IMR-90 (cell line): ENCODE measurements at regions not wholly inside any gene's neighbourhood (a gene's known extent, or its start where the extent isn't known, plus 50 kb on each side); places are given as distances from the start of the nearest gene placed in this dataset.

Experiments used
- ATAC-seq: fragments of 200-7000 bp; cut with Tn5 transposase; 2 replicates; pipeline ENCODE4 v1.9.1; 2020; ENCODE audit warnings: low read depth, mild to moderate bottlenecking, moderate library complexity
- BruUV-seq: library from RNA; stranded (reverse); fragments of 400-500 nt; replicated peaks from 2 replicates; lab custom pipeline; 2021; lab: Mats Ljungman, UMichigan
- CTCF ChIA-PET: fragments of 300-600 bp; formaldehyde crosslinking; extraction: SDS; loops from one replicate; lab custom pipeline; 2021; ENCODE audit warnings: antibody characterized with exemption; lab: Yijun Ruan, JAX
- POLR2A ChIA-PET: fragments of 300-600 bp; sonication (Branson Sonifier 250); formaldehyde crosslinking; loops from one replicate; lab custom pipeline; 2022; ENCODE audit warnings: antibody characterized with exemption; ENCODE audit not compliant: unreplicated experiment; lab: Charles Lee
- DNase-seq: peaks from one replicate; pipeline ENCODE4 v3.0.0; 2013
- H2AFZ ChIP-seq: replicated peaks from 2 replicates; pipeline ENCODE3; 2013; ENCODE audit warnings: low read length, mild to moderate bottlenecking; ENCODE audit not compliant: poor library complexity
- H2AK5ac ChIP-seq: 2 replicates; pipeline ENCODE4 v1.6.1; 2013; ENCODE audit warnings: low read depth, low read length, inconsistent platforms
- H2AK9ac ChIP-seq: replicated peaks from 2 replicates; pipeline ENCODE3; 2013; ENCODE audit warnings: mild to moderate bottlenecking, low read depth, low read length, moderate library complexity; ENCODE audit not compliant: poor library complexity
- H2BK120ac ChIP-seq: 2 replicates; pipeline ENCODE4 v1.6.1; 2013; ENCODE audit warnings: low read depth, low read length, inconsistent platforms
- H2BK15ac ChIP-seq: 3 replicates; pipeline ENCODE4 v1.6.1; 2013; ENCODE audit warnings: low read depth, low read length, inconsistent platforms
- H2BK20ac ChIP-seq: 2 replicates; pipeline ENCODE4 v1.6.1; 2013; ENCODE audit warnings: low read depth, mild to moderate bottlenecking, inconsistent platforms, low read length, moderate library complexity
- H2BK5ac ChIP-seq: 2 replicates; pipeline ENCODE4 v1.6.1; 2013; ENCODE audit warnings: mild to moderate bottlenecking, low read depth, low read length, inconsistent platforms; ENCODE audit not compliant: poor library complexity, severe bottlenecking
- H3K14ac ChIP-seq: replicated peaks from 2 replicates; pipeline ENCODE4 v1.6.1; 2013; ENCODE audit warnings: low read depth, low read length, inconsistent platforms
- H3K18ac ChIP-seq: 2 replicates; pipeline ENCODE4 v1.6.1; 2013; ENCODE audit warnings: low read depth, low read length, control low read depth
- H3K23ac ChIP-seq: 2 replicates; pipeline ENCODE4 v1.6.1; 2013; ENCODE audit warnings: low read depth, low read length, inconsistent platforms
- H3K27ac ChIP-seq: 2 replicates; pipeline ENCODE4 v1.5.1; 2013; ENCODE audit warnings: mild to moderate bottlenecking, control low read depth, low read length; ENCODE audit not compliant: insufficient read depth
- H3K27me3 ChIP-seq: 2 replicates; pipeline ENCODE4 v1.6.1; 2013; ENCODE audit warnings: low read length; ENCODE audit not compliant: control insufficient read depth, insufficient read depth
- H3K36me3 ChIP-seq: 2 replicates; pipeline ENCODE4 v1.6.1; 2013; ENCODE audit warnings: low read length, mixed read lengths; ENCODE audit not compliant: control insufficient read depth, insufficient read depth
- H3K4ac ChIP-seq: 2 replicates; pipeline ENCODE4 v1.6.1; 2013; ENCODE audit warnings: low read depth, low read length, inconsistent platforms
- H3K4me1 ChIP-seq: 2 replicates; pipeline ENCODE4 v1.6.1; 2013; ENCODE audit warnings: low read length, mixed read lengths; ENCODE audit not compliant: control insufficient read depth, insufficient read depth
- H3K4me2 ChIP-seq: 2 replicates; pipeline ENCODE4 v1.6.1; 2013; ENCODE audit warnings: low read depth, mild to moderate bottlenecking, control low read depth, low read length, moderate library complexity
- H3K4me3 ChIP-seq: 2 replicates; pipeline ENCODE4 v1.5.1; 2013; ENCODE audit warnings: low read depth, mild to moderate bottlenecking, control low read depth, low read length, moderate library complexity; ENCODE audit not compliant: insufficient read depth
- H3K56ac ChIP-seq: 2 replicates; pipeline ENCODE4 v1.6.1; 2013; ENCODE audit warnings: low read length, inconsistent platforms; ENCODE audit not compliant: insufficient read depth; ENCODE audit errors: extremely low read depth
- H3K79me1 ChIP-seq, 2 experiments: 2 replicates each; pipeline ENCODE4 v1.6.1; 2013; ENCODE audit warnings: low read length in 2 of 2, inconsistent platforms in 1 of 2, low read depth in 1 of 2
- H3K9ac ChIP-seq: 2 replicates; pipeline ENCODE4 v1.6.1; 2013; ENCODE audit warnings: low read depth, low read length, control low read depth
- H3K9me1 ChIP-seq: 2 replicates; pipeline ENCODE4 v1.6.1; 2013; ENCODE audit warnings: low read length, inconsistent platforms; ENCODE audit not compliant: insufficient read depth
- H3K9me3 ChIP-seq: 2 replicates; pipeline ENCODE4 v1.6.1; 2013; ENCODE audit warnings: low read length; ENCODE audit not compliant: control insufficient read depth, insufficient read depth
- H4K20me1 ChIP-seq: 2 replicates; pipeline ENCODE4 v1.6.1; 2013; ENCODE audit warnings: low read length, inconsistent platforms; ENCODE audit not compliant: insufficient read depth
- H4K5ac ChIP-seq: 2 replicates; pipeline ENCODE4 v1.6.1; 2013; ENCODE audit warnings: mild to moderate bottlenecking, low read depth, low read length, control low read depth
- H4K8ac ChIP-seq, 2 experiments: 2 replicates each; pipeline ENCODE4 v1.6.1; 2013; ENCODE audit warnings: low read depth in 2 of 2, low read length in 2 of 2, control low read depth in 1 of 2, inconsistent platforms in 1 of 2
- H4K91ac ChIP-seq: 2 replicates; pipeline ENCODE4 v1.6.1; 2013; ENCODE audit warnings: low read depth, low read length, inconsistent platforms; ENCODE audit not compliant: insufficient read depth
- BHLHE40 ChIP-seq: fragments of 150-350 bp; IDR thresholded peaks from 2 replicates; pipeline ENCODE4 v1.6.1; 2016; ENCODE audit warnings: mild to moderate bottlenecking, low read depth, low read length
- CEBPB ChIP-seq: IDR thresholded peaks from 2 replicates; pipeline ENCODE4 v1.6.1; 2012; ENCODE audit warnings: low read depth, low read length, improper control_type of control experiment
- CHD1 ChIP-seq: IDR thresholded peaks from 2 replicates; pipeline ENCODE4 v1.6.1; 2012; ENCODE audit warnings: low read depth, low read length, improper control_type of control experiment
- CTCF ChIP-seq: conservative IDR thresholded peaks from 2 replicates; pipeline ENCODE4 v1.5.1; 2012; ENCODE audit warnings: mild to moderate bottlenecking, low read depth, low read length, improper control_type of control experiment
- ELK1 ChIP-seq: fragments of 150-350 bp; IDR thresholded peaks from 2 replicates; pipeline ENCODE4 v1.6.1; 2016; ENCODE audit warnings: low read depth, mild to moderate bottlenecking, low read length, moderate library complexity, borderline replicate concordance
- FOS ChIP-seq: fragments of 150-350 bp; IDR thresholded peaks from 2 replicates; pipeline ENCODE4 v1.6.1; 2016; ENCODE audit warnings: low read depth, low read length
- MAFK ChIP-seq: IDR thresholded peaks from 2 replicates; pipeline ENCODE4 v1.6.1; 2012; ENCODE audit warnings: low read depth, low read length, improper control_type of control experiment
- MAZ ChIP-seq: IDR thresholded peaks from 2 replicates; pipeline ENCODE4 v1.6.1; 2012; ENCODE audit warnings: low read depth, mild to moderate bottlenecking, low read length, improper control_type of control experiment, moderate library complexity, borderline replicate concordance
- MXI1 ChIP-seq: IDR thresholded peaks from 2 replicates; pipeline ENCODE4 v1.6.1; 2012; ENCODE audit warnings: low read depth, mild to moderate bottlenecking, low read length, moderate library complexity, borderline replicate concordance
- NFE2L2 ChIP-seq: fragments of 150-350 bp; IDR thresholded peaks from 2 replicates; pipeline ENCODE4 v1.6.1; 2016; ENCODE audit warnings: low read depth, mild to moderate bottlenecking, low read length
- POLR2A ChIP-seq: IDR thresholded peaks from 2 replicates; pipeline ENCODE4 v1.6.1; 2012; ENCODE audit warnings: mild to moderate bottlenecking, low read depth, low read length
- RAD21 ChIP-seq: IDR thresholded peaks from 2 replicates; pipeline ENCODE4 v1.6.1; 2012; ENCODE audit warnings: low read length, improper control_type of control experiment
- RCOR1 ChIP-seq: IDR thresholded peaks from 2 replicates; pipeline ENCODE4 v1.6.1; 2012; ENCODE audit warnings: mild to moderate bottlenecking, low read length, improper control_type of control experiment; ENCODE audit not compliant: insufficient replicate concordance
- RFX5 ChIP-seq: IDR thresholded peaks from 2 replicates; pipeline ENCODE4 v1.8.0; 2012; ENCODE audit warnings: low read depth, mild to moderate bottlenecking, low read length, moderate library complexity
- SMC3 ChIP-seq: fragments of 150-350 bp; IDR thresholded peaks from 2 replicates; pipeline ENCODE4 v1.6.1; 2016; ENCODE audit warnings: low read depth, mild to moderate bottlenecking, antibody characterized with exemption, low read length, moderate library complexity
- USF2 ChIP-seq: fragments of 150-350 bp; IDR thresholded peaks from 2 replicates; pipeline ENCODE4 v1.6.1; 2017; ENCODE audit warnings: mild to moderate bottlenecking, antibody characterized with exemption, low read length, low read depth
- WGBS, 2 experiments: methylation state at CpG; one replicate each; pipeline versions ENCODE4 v1.1.5 to v1.1.7; 2013; ENCODE audit warnings: missing lambda C conversion rate in 2 of 2; ENCODE audit not compliant: insufficient read length in 1 of 2; ENCODE audit errors: extremely low coverage in 2 of 2; 5-methylcytosine and 5-hydroxymethylcytosine counted together
- dilution Hi-C: fragments of 300-500 bp; cut with HindIII; formaldehyde crosslinking; loops from one replicate; pipeline ENCODE4 v1.14.3; 2018; ENCODE audit warnings: low sequenced_read_pairs; ENCODE audit not compliant: unreplicated experiment
- in situ Hi-C: fragments of 300-500 bp; cut with MboI; formaldehyde crosslinking; loops from 3 replicates; pipeline ENCODE4 v1.14.3; 2019; ENCODE audit warnings: low sequenced_read_pairs, inconsistent platforms, mixed read lengths
- intact Hi-C: fragments of 100-400 bp; cut with micrococcal nuclease; formaldehyde crosslinking; loops from 2 replicates; pipeline ENCODE4 v1.10.0; 2022

- H2AK5ac ChIP-seq: no peak overlapping the region
- no peak overlapping the region for H2AFZ ChIP-seq
- no CpG with 5 or more reads among the region's 2 CpGs for WGBS, 2 experiments
- H3K9me1 ChIP-seq: no peaks in the 10 kb centered on the region
- no peaks in the 10 kb centered on the region for H3K79me1 ChIP-seq
- H3K56ac ChIP-seq: no peak overlapping the region
- H3K9ac ChIP-seq: no peak overlapping the region
- peaks cover 15% of the 10 kb centered on the region for H3K4me1 ChIP-seq
- peak overlapping the region; percentile 65 for H3K4me2 ChIP-seq
- intact Hi-C loops: no loop called here
- H3K18ac ChIP-seq: peak overlapping the region; percentile 65
- in situ Hi-C loops: no loop called here
- H2BK5ac ChIP-seq: peak overlapping the region; percentile 63
- no peak overlapping the region for H2AK9ac ChIP-seq
- peak overlapping the region; percentile 22; the same call in 1 of the 2 replicates for H3K14ac ChIP-seq
- peak overlapping the region; percentile 77 for H2BK120ac ChIP-seq
- peak; percentile 31 for DNase-seq
- no peaks in the 10 kb centered on the region for H3K36me3 ChIP-seq
- no peaks in the 10 kb centered on the region for H3K9me3 ChIP-seq
- no peak for TF ChIP-seq USF2
- no peak for TF ChIP-seq MAFK
- TF ChIP-seq MXI1: no peak
- TF ChIP-seq MAZ: no peak
- TF ChIP-seq RAD21: no peak
- TF ChIP-seq CTCF: no peak
- no peak for TF ChIP-seq SMC3
- TF ChIP-seq POLR2A: no peak
- no peak for TF ChIP-seq BHLHE40
- TF ChIP-seq NFE2L2: no peak
- no peak for TF ChIP-seq CEBPB
- no peak for TF ChIP-seq CHD1
- no peak for TF ChIP-seq FOS
- no peak for TF ChIP-seq ELK1
- TF ChIP-seq RCOR1: no peak
- TF ChIP-seq RFX5: no peak
- no TSS peak for BruUV-seq
- peak overlapping the region in 1 of 2 experiments; percentile 44; a peak in 2 of 4 replicates for H4K8ac ChIP-seq
- ChIA-PET POLR2A (no interaction called here), CTCF (interaction anchor here (0.6 kb wide), 1 partner anchor 11 kb away, joined by 3 read pairs; no protein-coding TSS in a partner anchor)
- H4K20me1 ChIP-seq: no peaks in the 10 kb centered on the region
- H3K23ac ChIP-seq: no peak overlapping the region
- peak overlapping the region; percentile 49 for H3K4ac ChIP-seq
- no peaks in the 10 kb centered on the region for H3K27me3 ChIP-seq
- H4K5ac ChIP-seq: peak overlapping the region; percentile 56; the same call in 1 of the 2 replicates
- H2BK15ac ChIP-seq: 0 out of 3 replicates have a peak overlapping the region, but pooled peaks have one; percentile 54
- H3K27ac ChIP-seq: peak overlapping the region; percentile 15; the same call in 1 of the 2 replicates
- H4K91ac ChIP-seq: peak overlapping the region; percentile 68; the same call in 1 of the 2 replicates
- no peak for ATAC-seq
- dilution Hi-C loops: no loop called here
- H2BK20ac ChIP-seq: peak overlapping the region; percentile 61; the same call in 1 of the 2 replicates
- H3K4me3 ChIP-seq: no peak overlapping the region
Observed at GRCh38 chr4:141416219-141416618, 195.5 kb downstream of the ZNF330 start.
